NB4 (cell line): ENCODE measurements at regions not wholly inside any gene's neighbourhood (a gene's known extent, or its start where the extent isn't known, plus 50 kb on each side); places are given as distances from the start of the nearest gene placed in this dataset.

Experiments used
- DNase-seq: peaks from one replicate; pipeline ENCODE4 v3.0.0; 2010; ENCODE audit warnings: low read depth
- H3K4me3 ChIP-seq: one replicate; pipeline ENCODE4 v1.5.1; 2011; ENCODE audit warnings: mild to moderate bottlenecking, low read depth, low read length, moderate library complexity
- MYC ChIP-seq: IDR thresholded peaks from 2 replicates; pipeline ENCODE4 v1.6.1; 2011; ENCODE audit warnings: low read depth, low read length
- POLR2A ChIP-seq: IDR thresholded peaks from 2 replicates; pipeline ENCODE4 v1.6.1; 2011; ENCODE audit warnings: mild to moderate bottlenecking; ENCODE audit not compliant: insufficient read length; ENCODE audit errors: extremely low read depth
- TF ChIP-seq, protein P1 (sequence below): IDR thresholded peaks from one replicate; pipeline ENCODE4 v1.5.1; 2012; ENCODE audit warnings: low read depth, low read length
- TF ChIP-seq, protein P2 (sequence below): IDR thresholded peaks from 2 replicates; pipeline ENCODE4 v1.6.1; 2011; ENCODE audit warnings: low read depth, low read length

DNA sequence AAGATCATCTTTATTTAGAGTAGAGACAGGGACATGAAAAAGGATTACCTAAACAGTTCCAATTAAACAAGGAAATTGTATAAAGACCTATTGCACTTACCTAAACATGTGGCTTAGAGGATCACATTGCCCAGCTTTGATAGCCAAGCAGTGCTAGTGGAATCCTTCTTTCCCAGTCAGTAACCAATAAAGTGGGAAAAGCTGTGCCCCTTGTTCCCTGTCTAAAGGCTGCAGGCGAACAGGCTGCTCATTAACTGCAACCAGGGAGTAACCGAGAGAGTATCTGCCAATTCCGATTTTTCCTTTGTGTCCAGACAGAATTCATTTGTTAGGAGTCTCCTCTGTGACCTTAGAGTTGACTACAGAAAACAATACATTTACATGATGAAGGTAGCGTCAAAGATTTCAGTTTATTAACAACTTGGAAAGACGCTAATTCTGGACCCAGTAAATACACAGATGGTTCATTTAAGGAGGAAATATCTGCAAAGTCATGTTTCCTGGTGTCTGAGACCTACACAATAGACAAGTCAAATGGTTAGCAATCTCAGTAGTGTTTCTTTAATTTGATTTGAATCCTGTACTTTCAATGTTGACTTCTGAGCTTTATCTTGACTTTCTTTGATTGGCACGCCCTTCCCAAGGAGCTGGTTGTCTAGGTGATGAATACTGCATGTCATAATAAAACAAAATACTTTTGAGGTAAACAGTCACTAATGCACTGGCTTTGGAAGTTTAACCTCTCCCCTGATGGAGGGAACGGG, 57.3 kb upstream of the MET start:
- no peak for DNase-seq
- TF ChIP-seq, protein P1, sequence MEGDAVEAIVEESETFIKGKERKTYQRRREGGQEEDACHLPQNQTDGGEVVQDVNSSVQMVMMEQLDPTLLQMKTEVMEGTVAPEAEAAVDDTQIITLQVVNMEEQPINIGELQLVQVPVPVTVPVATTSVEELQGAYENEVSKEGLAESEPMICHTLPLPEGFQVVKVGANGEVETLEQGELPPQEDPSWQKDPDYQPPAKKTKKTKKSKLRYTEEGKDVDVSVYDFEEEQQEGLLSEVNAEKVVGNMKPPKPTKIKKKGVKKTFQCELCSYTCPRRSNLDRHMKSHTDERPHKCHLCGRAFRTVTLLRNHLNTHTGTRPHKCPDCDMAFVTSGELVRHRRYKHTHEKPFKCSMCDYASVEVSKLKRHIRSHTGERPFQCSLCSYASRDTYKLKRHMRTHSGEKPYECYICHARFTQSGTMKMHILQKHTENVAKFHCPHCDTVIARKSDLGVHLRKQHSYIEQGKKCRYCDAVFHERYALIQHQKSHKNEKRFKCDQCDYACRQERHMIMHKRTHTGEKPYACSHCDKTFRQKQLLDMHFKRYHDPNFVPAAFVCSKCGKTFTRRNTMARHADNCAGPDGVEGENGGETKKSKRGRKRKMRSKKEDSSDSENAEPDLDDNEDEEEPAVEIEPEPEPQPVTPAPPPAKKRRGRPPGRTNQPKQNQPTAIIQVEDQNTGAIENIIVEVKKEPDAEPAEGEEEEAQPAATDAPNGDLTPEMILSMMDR, result no peak
- no peak for TF ChIP-seq POLR2A
- TF ChIP-seq, protein P2, sequence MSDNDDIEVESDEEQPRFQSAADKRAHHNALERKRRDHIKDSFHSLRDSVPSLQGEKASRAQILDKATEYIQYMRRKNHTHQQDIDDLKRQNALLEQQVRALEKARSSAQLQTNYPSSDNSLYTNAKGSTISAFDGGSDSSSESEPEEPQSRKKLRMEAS, result no peak
- TF ChIP-seq MYC, result no peak
- no peak overlapping the region for H3K4me3 ChIP-seq

DNA sequence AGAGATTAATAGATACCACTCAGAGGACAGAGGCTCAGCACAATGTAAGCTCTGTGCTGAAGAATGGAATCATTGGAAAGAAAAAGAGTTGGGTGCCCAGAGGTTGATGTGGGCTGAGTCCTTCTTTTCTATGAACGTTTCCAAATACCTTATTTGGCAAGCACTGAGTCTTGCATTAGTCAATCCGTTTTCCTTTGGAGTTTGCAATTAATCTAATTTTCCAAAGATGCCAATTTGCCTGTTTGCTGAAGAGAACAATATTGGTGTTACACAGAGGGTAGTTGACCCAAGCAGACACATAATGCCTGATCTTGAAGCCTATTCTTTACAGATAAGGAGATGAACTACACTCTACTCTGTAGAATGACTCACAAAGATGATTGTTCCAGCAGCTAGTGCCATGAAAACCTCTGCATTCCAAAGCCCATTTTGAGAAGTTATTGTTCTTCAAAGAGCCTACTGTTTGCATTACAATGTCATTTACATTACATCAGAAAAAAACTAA, 55.4 kb upstream of the MET start:
- DNase-seq, result no peak
- no peak overlapping the region for H3K4me3 ChIP-seq
- TF ChIP-seq, protein P2, result no peak
- TF ChIP-seq POLR2A, result no peak
- TF ChIP-seq, protein P1, result no peak
- TF ChIP-seq MYC, result no peak

DNA sequence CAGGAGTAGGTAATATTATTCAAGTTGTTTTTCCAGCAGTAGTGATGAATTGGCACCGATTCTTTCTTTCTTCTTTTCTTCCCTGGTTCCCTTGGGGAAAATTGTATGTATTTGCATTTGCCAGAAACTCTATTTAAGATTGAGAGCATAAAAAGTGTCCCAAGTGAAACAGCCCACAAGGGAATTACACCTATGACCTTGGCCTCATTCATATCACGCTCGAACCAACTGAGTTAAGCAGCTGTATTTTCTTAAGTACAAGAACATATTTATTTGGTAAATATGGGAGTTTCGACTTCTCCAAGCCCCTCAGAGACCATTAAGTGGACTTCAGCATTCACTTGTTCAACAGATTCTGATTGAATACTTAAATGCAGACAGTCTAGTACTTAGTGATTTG, 54.1 kb upstream of the MET start:
- no peak for DNase-seq
- TF ChIP-seq MYC (no peak), POLR2A (no peak)
- TF ChIP-seq, protein P2, result no peak
- TF ChIP-seq, protein P1, result no peak
- no peak overlapping the region for H3K4me3 ChIP-seq

DNA sequence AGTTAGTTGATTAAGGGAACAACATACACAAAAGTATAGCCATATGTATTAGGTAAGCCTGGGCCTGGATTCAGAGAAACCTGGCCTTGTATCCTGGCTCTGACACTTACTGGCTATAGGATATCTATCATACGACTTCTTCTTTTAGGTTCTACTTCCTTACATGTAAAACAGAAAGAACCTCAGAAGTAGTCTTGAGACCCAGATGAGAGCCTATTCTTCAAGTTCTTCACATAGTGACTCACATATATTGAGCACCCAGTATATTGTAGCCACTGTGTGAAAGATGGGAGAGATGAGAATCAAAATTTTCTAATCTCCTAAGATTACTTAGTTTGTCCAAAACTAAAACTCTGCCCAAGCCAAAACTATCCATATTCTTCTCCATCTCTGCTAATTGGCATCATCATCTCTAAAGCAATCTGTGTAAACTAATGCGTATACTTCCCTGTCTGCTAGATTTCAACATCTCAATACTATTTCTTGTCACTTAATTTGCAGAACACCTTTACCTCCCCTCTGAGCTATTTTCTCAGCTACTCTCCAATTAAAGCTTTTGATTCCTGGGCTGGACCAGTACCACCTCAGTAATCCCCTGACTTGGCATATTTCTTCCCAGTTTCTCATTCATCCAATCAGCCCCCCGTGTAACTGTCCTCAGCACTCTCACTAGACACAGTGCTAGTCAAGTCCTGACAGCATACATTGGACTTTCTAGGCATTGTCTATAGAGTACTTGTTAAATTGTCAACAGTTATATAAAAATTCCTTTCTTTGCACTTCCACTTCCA, 53.5 kb upstream of the MET start:
- DNase-seq, result no peak
- TF ChIP-seq, protein P2, result no peak
- no peak for TF ChIP-seq MYC
- TF ChIP-seq, protein P1, result no peak
- no peak for TF ChIP-seq POLR2A
- no peak overlapping the region for H3K4me3 ChIP-seq

DNA sequence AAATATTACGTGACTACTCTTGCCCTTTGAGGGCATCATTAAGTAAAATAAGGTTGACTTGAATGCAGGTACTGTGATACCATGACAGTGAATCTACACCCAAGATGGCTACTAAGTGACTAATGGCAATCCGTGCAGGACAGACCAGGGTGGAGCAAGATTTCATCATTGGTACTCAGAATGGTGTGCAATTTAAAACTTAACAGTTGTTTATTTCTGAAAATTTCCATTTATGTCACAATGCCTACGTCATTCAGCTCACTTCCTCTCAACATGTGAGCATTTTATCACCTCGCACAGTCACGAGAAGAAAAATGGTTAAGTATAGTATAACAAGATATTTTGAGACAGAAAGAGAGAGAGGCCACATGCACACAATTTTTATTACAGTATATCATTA, 50.3 kb upstream of the MET start:
- no peak overlapping the region for H3K4me3 ChIP-seq
- DNase-seq, result peak; percentile 11
- TF ChIP-seq POLR2A (no peak), MYC (no peak)
- TF ChIP-seq, protein P2, result no peak
- TF ChIP-seq, protein P1, result no peak
